ENCODE measurements at regions not wholly inside any gene's neighbourhood (a gene's known extent, or its start where the extent isn't known, plus 50 kb on each side); places are given as distances from the start of the nearest gene placed in this dataset.

GRCh38 chr2:122636097-122636496 lies 880.6 kb downstream of the TSN start:
- no peaks in the 10 kb centered on the region for H4K20me1 ChIP-seq (ENCODE audit: insufficient read depth)
- H3K4me2 ChIP-seq, result no peak overlapping the region
- H3K9me3 ChIP-seq (ENCODE audit: insufficient read depth, low read depth), result peaks cover 11% of the 10 kb centered on the region; the same call in 1 of the 2 replicates
- no peak overlapping the region for H3K27ac ChIP-seq
- no peak for DNase-seq
- BruUV-seq (replicated peaks), result no TSS peak
- no peaks in the 10 kb centered on the region for H3K36me3 ChIP-seq (ENCODE audit: low read depth)
- CTCF ChIA-PET, result no interaction called here
- H3F3A ChIP-seq (ENCODE audit: insufficient read depth, low read depth), result no peaks in the 10 kb centered on the region
- TF ChIP-seq CTCF (conservative IDR thresholded peaks at IDR 0.05) (no peak), EZH2 (IDR thresholded peaks at IDR 0.05; ENCODE audit: low read depth) (no peak)
- no peak overlapping the region for H3K4me3 ChIP-seq
- H2AFZ ChIP-seq, result no peak overlapping the region
- intact Hi-C loops (cut with micrococcal nuclease; ENCODE audit: unreplicated experiment), result no loop called here
- POLR2A ChIA-PET (ENCODE audit: unreplicated experiment), result no interaction called here
- H3K79me2 ChIP-seq (ENCODE audit: low read depth), result no peaks in the 10 kb centered on the region
- peaks cover 2% of the 10 kb centered on the region; the same call in 1 of the 2 replicates for H3K27me3 ChIP-seq (ENCODE audit: insufficient read depth, low read depth)
- no peaks in the 10 kb centered on the region for H3K9me2 ChIP-seq (ENCODE audit: insufficient read depth)
- H3K4me1 ChIP-seq (replicated peaks; ENCODE audit: insufficient read depth), result no peaks in the 10 kb centered on the region; the same call in 1 of the 2 replicates

- intact Hi-C loops (cut with micrococcal nuclease; ENCODE audit: unreplicated experiment), result no loop called here
- H3K27me3 ChIP-seq (ENCODE audit: insufficient read depth, low read depth), result no peaks in the 10 kb centered on the region
- no peaks in the 10 kb centered on the region for H3K9me2 ChIP-seq (ENCODE audit: insufficient read depth)
- no peaks in the 10 kb centered on the region for H4K20me1 ChIP-seq (ENCODE audit: insufficient read depth)
- no peak overlapping the region for H3K4me2 ChIP-seq
- no peaks in the 10 kb centered on the region for H3K79me2 ChIP-seq (ENCODE audit: low read depth)
- H3K9me3 ChIP-seq (ENCODE audit: insufficient read depth, low read depth), result 0 out of 2 replicates have a peak, but pooled peaks cover 6% of the 10 kb centered on the region
- H3K4me3 ChIP-seq, result no peak overlapping the region
- no peak overlapping the region for H2AFZ ChIP-seq
- no peaks in the 10 kb centered on the region for H3K36me3 ChIP-seq (ENCODE audit: low read depth)
- no peak for DNase-seq
- H3K27ac ChIP-seq, result no peak overlapping the region
- ChIA-PET POLR2A (ENCODE audit: unreplicated experiment) (no interaction called here), CTCF (no interaction called here)
- peaks cover 13% of the 10 kb centered on the region for H3K4me1 ChIP-seq (replicated peaks; ENCODE audit: insufficient read depth)
- BruUV-seq (replicated peaks), result no TSS peak
- TF ChIP-seq CTCF (conservative IDR thresholded peaks at IDR 0.05), result no peak
- TF ChIP-seq EZH2 (IDR thresholded peaks at IDR 0.05; ENCODE audit: low read depth), result no peak
- no peaks in the 10 kb centered on the region for H3F3A ChIP-seq (ENCODE audit: insufficient read depth, low read depth)
Observed at GRCh38 chr2:122639176-122639575, 883.7 kb downstream of the TSN start.

DNA sequence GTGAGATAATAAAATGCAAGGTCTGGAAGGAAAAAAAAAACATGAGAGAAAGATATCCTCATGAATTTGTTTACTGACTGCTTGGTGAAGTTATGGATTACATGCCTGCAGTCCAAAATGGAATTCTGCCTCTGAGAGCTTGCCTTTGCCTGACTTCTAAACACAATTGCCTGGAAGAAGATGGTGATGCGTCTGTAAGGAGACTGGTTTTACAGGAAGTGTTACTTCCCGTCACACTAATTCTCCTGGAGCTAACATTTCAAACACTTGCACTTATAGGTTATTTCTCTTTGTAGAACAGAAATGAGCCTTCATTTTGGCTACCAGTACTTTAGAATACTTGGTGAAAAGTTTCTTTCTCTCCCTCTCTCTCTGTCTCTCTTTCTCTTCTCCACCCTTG lies 884.3 kb downstream of the TSN start:
- no TSS peak for BruUV-seq (replicated peaks)
- no peaks in the 10 kb centered on the region for H3K36me3 ChIP-seq (ENCODE audit: low read depth)
- peaks cover 13% of the 10 kb centered on the region for H3K4me1 ChIP-seq (replicated peaks; ENCODE audit: insufficient read depth)
- DNase-seq, result no peak
- no peaks in the 10 kb centered on the region for H4K20me1 ChIP-seq (ENCODE audit: insufficient read depth)
- H2AFZ ChIP-seq, result no peak overlapping the region
- no peak overlapping the region for H3K4me3 ChIP-seq
- no peaks in the 10 kb centered on the region for H3K27me3 ChIP-seq (ENCODE audit: insufficient read depth, low read depth)
- CTCF ChIA-PET, result no interaction called here
- intact Hi-C loops (cut with micrococcal nuclease; ENCODE audit: unreplicated experiment), result no loop called here
- POLR2A ChIA-PET (ENCODE audit: unreplicated experiment), result no interaction called here
- H3F3A ChIP-seq (ENCODE audit: insufficient read depth, low read depth), result no peaks in the 10 kb centered on the region
- no peak overlapping the region for H3K4me2 ChIP-seq
- H3K27ac ChIP-seq, result no peak overlapping the region
- H3K9me3 ChIP-seq (ENCODE audit: insufficient read depth, low read depth), result 0 out of 2 replicates have a peak, but pooled peaks cover 4% of the 10 kb centered on the region
- H3K79me2 ChIP-seq (ENCODE audit: low read depth), result no peaks in the 10 kb centered on the region
- no peaks in the 10 kb centered on the region for H3K9me2 ChIP-seq (ENCODE audit: insufficient read depth)
- TF ChIP-seq CTCF (conservative IDR thresholded peaks at IDR 0.05) (no peak), EZH2 (IDR thresholded peaks at IDR 0.05; ENCODE audit: low read depth) (no peak)

Data from PC-9 (cell line).